GM12878 (cell line): ENCODE measurements at regions not wholly inside any gene's neighbourhood (a gene's known extent, or its start where the extent isn't known, plus 50 kb on each side); places are given as distances from the start of the nearest gene placed in this dataset.

Experiments used
- ATAC-seq: fragments of 200-7000 bp; cut with Tn5 transposase; 3 replicates; pipeline ENCODE4 v1.9.1; 2020; ENCODE audit warnings: mild to moderate bottlenecking, moderate library complexity
- BruUV-seq: library from RNA; stranded (reverse); fragments of 400-500 nt; replicated peaks from 2 replicates; lab custom pipeline; 2021; lab: Mats Ljungman, UMichigan
- CTCF ChIA-PET: fragments of 300-600 bp; sonication (Branson Sonifier 250); formaldehyde crosslinking; extraction: SDS; loops from one replicate; lab custom pipeline; 2021; ENCODE audit warnings: inconsistent platforms; lab: Yijun Ruan, JAX
- POLR2A ChIA-PET: fragments of 350-600 bp; formaldehyde crosslinking; extraction: SDS; loops from one replicate; lab custom pipeline; 2021; ENCODE audit warnings: inconsistent platforms; lab: Charles Lee
- RAD21 ChIA-PET: fragments of 300-600 bp; sonication (Branson Sonifier 250); formaldehyde crosslinking; loops from one replicate; lab custom pipeline; 2023; ENCODE audit warnings: antibody characterized with exemption; ENCODE audit not compliant: unreplicated experiment; lab: Charles Lee
- SMC1A ChIA-PET: fragments of 300-600 bp; sonication (Branson Sonifier 250); formaldehyde crosslinking; loops from one replicate; lab custom pipeline; 2023; ENCODE audit not compliant: unreplicated experiment, uncharacterized antibody; lab: Charles Lee
- DNase-seq: peaks from one replicate; pipeline ENCODE4 v3.0.0-alpha.2; 2011; ENCODE audit warnings: low read depth, low spot score
- FAIRE-seq: peaks from 3 replicates; lab custom pipeline; 2011; peaks lifted over from hg19 to GRCh38; lab: Jason Lieb, UNC
- H2AFZ ChIP-seq: 2 replicates; pipeline ENCODE4 v1.6.0; 2011; ENCODE audit warnings: low read depth, low read length, control low read depth; ENCODE audit not compliant: control insufficient read depth
- H3K27ac ChIP-seq: 2 replicates; pipeline ENCODE4 v1.5.1; 2011; ENCODE audit warnings: control low read depth; ENCODE audit not compliant: control insufficient read depth, insufficient read depth
- H3K27me3 ChIP-seq, 2 experiments: replicated peaks in 1 of 2; 2 replicates each; pipeline versions ENCODE4 v1.6.0 to v1.6.1; 2011; ENCODE audit warnings: low read length in 1 of 2; ENCODE audit not compliant: control insufficient read depth in 2 of 2, insufficient read depth in 2 of 2
- H3K36me3 ChIP-seq, 2 experiments: 2 replicates each; pipeline ENCODE4 v1.5.1; 2011; ENCODE audit warnings: low read length in 1 of 2; ENCODE audit not compliant: control insufficient read depth in 2 of 2, insufficient read depth in 2 of 2
- H3K4me1 ChIP-seq: 2 replicates; pipeline ENCODE4 v1.6.1; 2011; ENCODE audit warnings: mild to moderate bottlenecking, low read length, moderate library complexity, mixed read lengths; ENCODE audit not compliant: control insufficient read depth, insufficient read depth
- H3K4me2 ChIP-seq: 2 replicates; pipeline ENCODE4 v1.6.0; 2011; ENCODE audit warnings: control low read depth; ENCODE audit not compliant: control insufficient read depth, insufficient read depth
- H3K4me3 ChIP-seq: fragments of 200-600 bp; sonication (generic); 2 replicates; pipeline ENCODE4 v1.5.1; 2016
- H3K79me2 ChIP-seq: 2 replicates; pipeline ENCODE4 v1.6.0; 2011; ENCODE audit warnings: low read length; ENCODE audit not compliant: control insufficient read depth, insufficient read depth
- H3K9ac ChIP-seq: 2 replicates; pipeline ENCODE4 v1.8.0; 2011; ENCODE audit warnings: low read length, control low read depth, mixed read lengths; ENCODE audit not compliant: control insufficient read depth, insufficient read depth
- H3K9me3 ChIP-seq: replicated peaks from 3 replicates; pipeline ENCODE4 v1.5.1; 2011; ENCODE audit warnings: mild to moderate bottlenecking, low read length; ENCODE audit not compliant: control insufficient read depth, insufficient read depth
- H4K20me1 ChIP-seq: 2 replicates; pipeline ENCODE4 v1.6.0; 2011; ENCODE audit not compliant: control insufficient read depth, insufficient read depth
- ATF3 ChIP-seq: IDR thresholded peaks from 2 replicates; pipeline ENCODE4 v1.6.1; 2011; ENCODE audit warnings: low read depth, mild to moderate bottlenecking, low read length, moderate library complexity, borderline replicate concordance; ENCODE audit errors: extremely low read depth
- BRCA1 ChIP-seq: IDR thresholded peaks from 2 replicates; pipeline ENCODE4 v1.6.1; 2011; ENCODE audit warnings: low read depth, low read length, improper control_type of control experiment
- MYC ChIP-seq: IDR thresholded peaks from 2 replicates; pipeline ENCODE4 v1.6.1; 2011; ENCODE audit warnings: mild to moderate bottlenecking, low read length, moderate library complexity, inconsistent platforms; ENCODE audit not compliant: insufficient read depth, insufficient replicate concordance, insufficient read length, severe bottlenecking
- NRF1 ChIP-seq: conservative IDR thresholded peaks from 2 replicates; pipeline ENCODE4 v1.6.1; 2011; ENCODE audit warnings: mild to moderate bottlenecking, low read depth, low read length, improper control_type of control experiment
- RAD51 ChIP-seq: fragments of 450-650 bp; IDR thresholded peaks from 2 replicates; pipeline ENCODE4 v1.6.1; 2016; ENCODE audit warnings: moderate library complexity, mild to moderate bottlenecking, inconsistent platforms
- SP1 ChIP-seq: IDR thresholded peaks from one replicate; pipeline ENCODE4 v1.6.1; 2011; ENCODE audit warnings: low read depth, low read length
- SPI1 ChIP-seq: IDR thresholded peaks from 2 replicates; pipeline ENCODE4 v1.6.1; 2011; ENCODE audit warnings: low read depth, mild to moderate bottlenecking, low read length, moderate library complexity, borderline replicate concordance; ENCODE audit not compliant: insufficient read depth
- TAF1 ChIP-seq: IDR thresholded peaks from 2 replicates; pipeline ENCODE4 v1.6.1; 2011; ENCODE audit warnings: mild to moderate bottlenecking, low read depth, low read length, borderline replicate concordance
- WGBS: methylation state at CpG from one replicate; pipeline ENCODE4 v1.1.6; 2016; ENCODE audit warnings: low lambda C conversion rate; ENCODE audit not compliant: insufficient replicate concordance, insufficient coverage; ENCODE audit errors: missing lambda C conversion rate; 5-methylcytosine and 5-hydroxymethylcytosine counted together
- in situ Hi-C: fragments of 300-500 bp; cut with MboI; formaldehyde crosslinking; loops from 9 replicates; pipeline ENCODE4 v1.14.3; 2018; ENCODE audit warnings: mixed read lengths
- intact Hi-C: fragments of 100-400 bp; cut with micrococcal nuclease; formaldehyde crosslinking; loops from one replicate; pipeline ENCODE4 v1.14.2; 2022; ENCODE audit not compliant: unreplicated experiment

DNA sequence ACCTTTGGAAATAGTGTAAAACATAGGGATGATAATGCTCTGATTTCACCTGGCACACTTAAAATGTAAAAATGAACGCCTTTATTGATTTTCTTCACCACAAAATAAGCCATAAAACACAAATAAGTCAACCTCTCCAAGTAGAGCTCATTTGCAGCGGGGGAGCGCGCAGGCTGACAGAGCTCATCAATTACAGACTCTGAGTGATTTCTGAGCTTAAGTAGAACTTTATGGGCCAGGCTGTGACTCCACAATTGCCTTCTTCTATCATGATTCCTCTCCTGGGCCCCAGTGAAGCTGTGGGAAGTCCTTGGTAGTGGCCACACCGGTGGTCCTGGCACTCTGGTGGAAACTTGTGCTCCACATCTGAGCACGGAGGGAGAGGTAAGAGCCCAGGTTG lies 789.0 kb upstream of the RAB6C start:
- Histone ChIP-seq H3K9ac (no peak overlapping the region), H3K4me1 (no peaks in the 10 kb centered on the region), H3K36me3 (no peaks in the 10 kb centered on the region), H4K20me1 (no peaks in the 10 kb centered on the region), H2AFZ (no peak overlapping the region), H3K4me3 (no peak overlapping the region), H3K9me3 (no peaks in the 10 kb centered on the region), H3K79me2 (no peaks in the 10 kb centered on the region), H3K4me2 (no peak overlapping the region), H3K27me3 (no peaks in the 10 kb centered on the region), H3K27ac (no peak overlapping the region)
- POLR2A ChIA-PET: no interaction called here
- CTCF ChIA-PET: no interaction called here
- no peak for DNase-seq
- TF ChIP-seq SP1: no peak
- no peak for TF ChIP-seq ATF3
- no peak for TF ChIP-seq SPI1
- TF ChIP-seq NRF1: no peak
- no peak for TF ChIP-seq BRCA1
- no peak for TF ChIP-seq MYC
- no peak for TF ChIP-seq RAD51
- no peak for FAIRE-seq
- no peak for ATAC-seq
- SMC1A ChIA-PET: interaction anchor here (1.0 kb wide), 2 partner anchors 51 to 207 kb away, joined by 3 read pairs; no protein-coding TSS in a partner anchor
- no TSS peak for BruUV-seq
- RAD21 ChIA-PET: no interaction called here
- intact Hi-C loops: loop anchor here (10.0 kb wide), 1 partner anchor 664 kb away; no protein-coding TSS in a partner anchor
- 21% methylated on average over 6 of the region's 6 CpGs for WGBS
- in situ Hi-C loops: no loop called here

GRCh38 chr2:129191530-129191929 lies 787.9 kb upstream of the RAB6C start:
- TF ChIP-seq TAF1: no peak
- H3K4me1 ChIP-seq: no peaks in the 10 kb centered on the region
- no peaks in the 10 kb centered on the region for H3K79me2 ChIP-seq
- POLR2A ChIA-PET: no interaction called here
- no peak for FAIRE-seq
- no peak for DNase-seq
- whole genome bisulfite sequencing: 2% methylated on average over 4 of the region's 4 CpGs
- H3K36me3 ChIP-seq: no peaks in the 10 kb centered on the region
- H3K27me3 ChIP-seq: no peaks in the 10 kb centered on the region
- RAD21 ChIA-PET: no interaction called here
- no TSS peak for BruUV-seq
- in situ Hi-C loops (no loop called here), intact Hi-C loops (loop anchor here (10.0 kb wide), 1 partner anchor 663 kb away; no protein-coding TSS in a partner anchor)
- H4K20me1 ChIP-seq: no peaks in the 10 kb centered on the region
- no peak overlapping the region for H3K9ac ChIP-seq
- H3K4me3 ChIP-seq: no peak overlapping the region
- no peaks in the 10 kb centered on the region for H3K9me3 ChIP-seq
- no peak for ATAC-seq
- SMC1A ChIA-PET: no interaction called here
- CTCF ChIA-PET: interaction anchor here (0.7 kb wide), 1 partner anchor 87 kb away, joined by 4 read pairs; no protein-coding TSS in a partner anchor
- H3K27ac ChIP-seq: no peak overlapping the region
- no peak overlapping the region; the same call in 1 of the 2 replicates for H2AFZ ChIP-seq
- H3K4me2 ChIP-seq: no peak overlapping the region
